Stomach (tissue), 4 donors: ENCODE measurements at regions not wholly inside any gene's neighbourhood (a gene's known extent, or its start where the extent isn't known, plus 50 kb on each side); places are given as distances from the start of the nearest gene placed in this dataset.

Source experiments
- POLR2AphosphoS5 ChIP-seq, 3 donors: sonication (generic); formaldehyde crosslinking; IDR thresholded peaks; one replicate each; pipeline ENCODE4 v1.6.1; 2016; ENCODE audit warnings: antibody characterized with exemption in 3 of 3
- TF ChIP-seq, protein P1 (sequence below), 7 experiments: fragments of 450-650 bp in 4 of 7; fragments of 200-600 bp in 3 of 7; sonication (generic) in 3 of 7; IDR thresholded peaks; one replicate each; pipeline ENCODE4 v1.5.1; 2016 to 2019; ENCODE audit warnings: antibody characterized with exemption in 7 of 7, control low read depth in 2 of 7, mild to moderate bottlenecking in 1 of 7

DNA sequence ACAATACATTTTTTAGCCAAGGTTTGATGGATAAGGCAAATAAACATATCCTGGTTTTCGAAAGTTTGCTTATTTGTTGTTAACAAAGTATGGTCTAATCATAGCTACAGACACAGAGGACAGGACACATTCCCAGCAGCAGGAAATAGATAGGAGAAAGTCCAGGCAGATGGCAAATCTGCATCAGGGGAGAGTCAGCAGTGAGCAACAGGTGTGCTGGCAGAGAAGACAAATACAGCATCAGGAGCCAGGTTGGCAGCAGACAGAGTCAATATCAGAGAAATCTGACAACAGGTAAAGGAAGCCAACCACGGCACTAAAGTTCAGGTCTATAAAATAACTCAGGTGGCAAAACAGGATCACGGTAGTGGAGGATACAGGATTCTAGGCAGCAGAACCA, 210.7 kb upstream of the PTBP2 start:
- no peak for TF ChIP-seq POLR2AphosphoS5 (IDR thresholded peaks at IDR 0.05)
- TF ChIP-seq, protein P1, sequence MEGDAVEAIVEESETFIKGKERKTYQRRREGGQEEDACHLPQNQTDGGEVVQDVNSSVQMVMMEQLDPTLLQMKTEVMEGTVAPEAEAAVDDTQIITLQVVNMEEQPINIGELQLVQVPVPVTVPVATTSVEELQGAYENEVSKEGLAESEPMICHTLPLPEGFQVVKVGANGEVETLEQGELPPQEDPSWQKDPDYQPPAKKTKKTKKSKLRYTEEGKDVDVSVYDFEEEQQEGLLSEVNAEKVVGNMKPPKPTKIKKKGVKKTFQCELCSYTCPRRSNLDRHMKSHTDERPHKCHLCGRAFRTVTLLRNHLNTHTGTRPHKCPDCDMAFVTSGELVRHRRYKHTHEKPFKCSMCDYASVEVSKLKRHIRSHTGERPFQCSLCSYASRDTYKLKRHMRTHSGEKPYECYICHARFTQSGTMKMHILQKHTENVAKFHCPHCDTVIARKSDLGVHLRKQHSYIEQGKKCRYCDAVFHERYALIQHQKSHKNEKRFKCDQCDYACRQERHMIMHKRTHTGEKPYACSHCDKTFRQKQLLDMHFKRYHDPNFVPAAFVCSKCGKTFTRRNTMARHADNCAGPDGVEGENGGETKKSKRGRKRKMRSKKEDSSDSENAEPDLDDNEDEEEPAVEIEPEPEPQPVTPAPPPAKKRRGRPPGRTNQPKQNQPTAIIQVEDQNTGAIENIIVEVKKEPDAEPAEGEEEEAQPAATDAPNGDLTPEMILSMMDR (IDR thresholded peaks at IDR 0.05): no peak
